Panc1 (cell line): ENCODE measurements at regions not wholly inside any gene's neighbourhood (a gene's known extent, or its start where the extent isn't known, plus 50 kb on each side); places are given as distances from the start of the nearest gene placed in this dataset.

Source experiments
- ATAC-seq: fragments of 200-7000 bp; cut with Tn5 transposase; 2 replicates; pipeline ENCODE4 v1.9.1; 2020; ENCODE audit warnings: mild to moderate bottlenecking, moderate library complexity
- BruUV-seq: library from RNA; stranded (reverse); fragments of 400-500 nt; replicated peaks from 2 replicates; lab custom pipeline; 2021; lab: Mats Ljungman, UMichigan
- CTCF ChIA-PET: fragments of 300-600 bp; sonication (Branson Sonifier 250); formaldehyde crosslinking; loops from one replicate; lab custom pipeline; 2022; ENCODE audit warnings: antibody characterized with exemption; lab: Charles Lee
- POLR2A ChIA-PET: fragments of 300-600 bp; sonication (Branson Sonifier 250); formaldehyde crosslinking; loops from one replicate; lab custom pipeline; 2022; ENCODE audit warnings: antibody characterized with exemption; lab: Charles Lee
- DNase-seq: peaks from one replicate; pipeline ENCODE4 v3.0.0-alpha.2; 2010; ENCODE audit warnings: low read depth, low spot score
- H3K27ac ChIP-seq: 2 replicates; pipeline ENCODE4 v1.5.1; 2011; ENCODE audit warnings: mild to moderate bottlenecking, low read length, inconsistent platforms
- H3K27me3 ChIP-seq: fragments of 200-500 bp; sonication (Bioruptor generic); 2 replicates; pipeline ENCODE4 v1.6.0; 2014; ENCODE audit warnings: low read length, inconsistent platforms; ENCODE audit not compliant: control insufficient read depth, insufficient read depth
- H3K36me3 ChIP-seq: fragments of 200-500 bp; sonication (Bioruptor generic); 2 replicates; pipeline ENCODE4 v1.5.1; 2014; ENCODE audit warnings: inconsistent platforms, mild to moderate bottlenecking, low read length, moderate library complexity; ENCODE audit not compliant: control insufficient read depth, insufficient read depth
- H3K4me1 ChIP-seq: 2 replicates; pipeline ENCODE4 v1.5.1; 2011; ENCODE audit warnings: inconsistent platforms, mild to moderate bottlenecking, low read length, moderate library complexity; ENCODE audit not compliant: control insufficient read depth, insufficient read depth
- H3K4me3 ChIP-seq, 2 experiments: 2 replicates each; pipeline ENCODE4 v1.5.1; 2011 to 2012; ENCODE audit warnings: low read depth in 2 of 2, low read length in 2 of 2, mild to moderate bottlenecking in 2 of 2, inconsistent platforms in 1 of 2, moderate library complexity in 1 of 2
- H3K9me3 ChIP-seq: fragments of 200-500 bp; sonication (Bioruptor generic); 2 replicates; pipeline ENCODE4 v1.5.1; 2014; ENCODE audit warnings: low read depth, mild to moderate bottlenecking, inconsistent platforms, low read length, moderate library complexity; ENCODE audit not compliant: control insufficient read depth, insufficient read depth
- POLR2AphosphoS5 ChIP-seq: IDR thresholded peaks from 2 replicates; pipeline ENCODE4 v1.6.1; 2012; ENCODE audit warnings: mild to moderate bottlenecking, low read depth, low read length, moderate library complexity
- SIN3A ChIP-seq: IDR thresholded peaks from 2 replicates; pipeline ENCODE4 v1.6.1; 2012; ENCODE audit warnings: low read depth, mild to moderate bottlenecking, low read length, moderate library complexity, borderline replicate concordance; ENCODE audit not compliant: insufficient read depth
- TCF7L2 ChIP-seq: IDR thresholded peaks from 2 replicates; pipeline ENCODE4 v1.6.1; 2011; ENCODE audit warnings: mild to moderate bottlenecking, low read depth, low read length, inconsistent platforms
- in situ Hi-C: cut with HindIII; loops from 2 replicates; pipeline ENCODE4 v1.10.0; 2016; ENCODE audit warnings: low sequenced_read_pairs, low pct_unique_long_range_greater_than_20kb
- intact Hi-C: fragments of 100-400 bp; cut with micrococcal nuclease; formaldehyde crosslinking; loops from one replicate; pipeline ENCODE4 v1.10.0; 2022; ENCODE audit not compliant: unreplicated experiment
- TF ChIP-seq, protein P1 (sequence below), 2 experiments: IDR thresholded peaks; 2 replicates each; pipeline ENCODE4 v1.6.1; 2011 to 2012; ENCODE audit warnings: low read depth in 2 of 2, control low read depth in 1 of 2, low read length in 1 of 2, mild to moderate bottlenecking in 1 of 2, moderate library complexity in 1 of 2; ENCODE audit not compliant: insufficient read depth in 1 of 2
- TF ChIP-seq, protein P2 (sequence below): fragments of 450-650 bp; IDR thresholded peaks from 2 replicates; pipeline ENCODE4 v1.5.1; 2017; ENCODE audit warnings: mild to moderate bottlenecking

DNA sequence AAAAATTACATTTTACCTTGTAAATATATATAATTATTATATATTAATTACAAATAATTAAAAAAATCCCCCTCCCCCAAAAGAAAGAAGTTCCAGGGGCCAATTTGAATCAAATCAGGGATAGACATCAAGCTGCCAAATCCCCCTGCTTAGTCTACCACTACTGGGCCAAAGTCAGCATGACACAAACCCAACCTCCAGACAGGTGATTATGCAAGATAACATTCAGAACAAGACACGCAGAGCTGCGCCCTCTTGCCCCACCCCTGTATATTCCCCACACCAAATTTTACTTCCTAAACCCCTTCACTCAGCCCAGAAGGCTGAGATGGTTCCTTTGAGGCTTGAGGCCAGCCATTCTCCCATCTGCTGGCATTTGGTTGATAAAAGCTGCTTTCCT is 2059.1 kb upstream of the CDH6 start:
- Histone ChIP-seq H3K27me3 (no peaks in the 10 kb centered on the region), H3K4me3 (no peak overlapping the region), H3K36me3 (no peaks in the 10 kb centered on the region), H3K4me1 (no peaks in the 10 kb centered on the region), H3K9me3 (no peaks in the 10 kb centered on the region), H3K27ac (no peak overlapping the region)
- CTCF ChIA-PET = no interaction called here
- no peak for DNase-seq
- in situ Hi-C loops (no loop called here), intact Hi-C loops (no loop called here)
- TF ChIP-seq SIN3A (no peak), POLR2AphosphoS5 (no peak), TCF7L2 (no peak)
- TF ChIP-seq, protein P1, sequence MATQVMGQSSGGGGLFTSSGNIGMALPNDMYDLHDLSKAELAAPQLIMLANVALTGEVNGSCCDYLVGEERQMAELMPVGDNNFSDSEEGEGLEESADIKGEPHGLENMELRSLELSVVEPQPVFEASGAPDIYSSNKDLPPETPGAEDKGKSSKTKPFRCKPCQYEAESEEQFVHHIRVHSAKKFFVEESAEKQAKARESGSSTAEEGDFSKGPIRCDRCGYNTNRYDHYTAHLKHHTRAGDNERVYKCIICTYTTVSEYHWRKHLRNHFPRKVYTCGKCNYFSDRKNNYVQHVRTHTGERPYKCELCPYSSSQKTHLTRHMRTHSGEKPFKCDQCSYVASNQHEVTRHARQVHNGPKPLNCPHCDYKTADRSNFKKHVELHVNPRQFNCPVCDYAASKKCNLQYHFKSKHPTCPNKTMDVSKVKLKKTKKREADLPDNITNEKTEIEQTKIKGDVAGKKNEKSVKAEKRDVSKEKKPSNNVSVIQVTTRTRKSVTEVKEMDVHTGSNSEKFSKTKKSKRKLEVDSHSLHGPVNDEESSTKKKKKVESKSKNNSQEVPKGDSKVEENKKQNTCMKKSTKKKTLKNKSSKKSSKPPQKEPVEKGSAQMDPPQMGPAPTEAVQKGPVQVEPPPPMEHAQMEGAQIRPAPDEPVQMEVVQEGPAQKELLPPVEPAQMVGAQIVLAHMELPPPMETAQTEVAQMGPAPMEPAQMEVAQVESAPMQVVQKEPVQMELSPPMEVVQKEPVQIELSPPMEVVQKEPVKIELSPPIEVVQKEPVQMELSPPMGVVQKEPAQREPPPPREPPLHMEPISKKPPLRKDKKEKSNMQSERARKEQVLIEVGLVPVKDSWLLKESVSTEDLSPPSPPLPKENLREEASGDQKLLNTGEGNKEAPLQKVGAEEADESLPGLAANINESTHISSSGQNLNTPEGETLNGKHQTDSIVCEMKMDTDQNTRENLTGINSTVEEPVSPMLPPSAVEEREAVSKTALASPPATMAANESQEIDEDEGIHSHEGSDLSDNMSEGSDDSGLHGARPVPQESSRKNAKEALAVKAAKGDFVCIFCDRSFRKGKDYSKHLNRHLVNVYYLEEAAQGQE (IDR thresholded peaks at IDR 0.05; ENCODE audit: insufficient read depth in 1 of 2, low read depth in 2 of 2, low read length in 1 of 2) = no peak
- TF ChIP-seq, protein P2, sequence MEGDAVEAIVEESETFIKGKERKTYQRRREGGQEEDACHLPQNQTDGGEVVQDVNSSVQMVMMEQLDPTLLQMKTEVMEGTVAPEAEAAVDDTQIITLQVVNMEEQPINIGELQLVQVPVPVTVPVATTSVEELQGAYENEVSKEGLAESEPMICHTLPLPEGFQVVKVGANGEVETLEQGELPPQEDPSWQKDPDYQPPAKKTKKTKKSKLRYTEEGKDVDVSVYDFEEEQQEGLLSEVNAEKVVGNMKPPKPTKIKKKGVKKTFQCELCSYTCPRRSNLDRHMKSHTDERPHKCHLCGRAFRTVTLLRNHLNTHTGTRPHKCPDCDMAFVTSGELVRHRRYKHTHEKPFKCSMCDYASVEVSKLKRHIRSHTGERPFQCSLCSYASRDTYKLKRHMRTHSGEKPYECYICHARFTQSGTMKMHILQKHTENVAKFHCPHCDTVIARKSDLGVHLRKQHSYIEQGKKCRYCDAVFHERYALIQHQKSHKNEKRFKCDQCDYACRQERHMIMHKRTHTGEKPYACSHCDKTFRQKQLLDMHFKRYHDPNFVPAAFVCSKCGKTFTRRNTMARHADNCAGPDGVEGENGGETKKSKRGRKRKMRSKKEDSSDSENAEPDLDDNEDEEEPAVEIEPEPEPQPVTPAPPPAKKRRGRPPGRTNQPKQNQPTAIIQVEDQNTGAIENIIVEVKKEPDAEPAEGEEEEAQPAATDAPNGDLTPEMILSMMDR = no peak
- no TSS peak for BruUV-seq
- POLR2A ChIA-PET = no interaction called here
- ATAC-seq = no peak

DNA sequence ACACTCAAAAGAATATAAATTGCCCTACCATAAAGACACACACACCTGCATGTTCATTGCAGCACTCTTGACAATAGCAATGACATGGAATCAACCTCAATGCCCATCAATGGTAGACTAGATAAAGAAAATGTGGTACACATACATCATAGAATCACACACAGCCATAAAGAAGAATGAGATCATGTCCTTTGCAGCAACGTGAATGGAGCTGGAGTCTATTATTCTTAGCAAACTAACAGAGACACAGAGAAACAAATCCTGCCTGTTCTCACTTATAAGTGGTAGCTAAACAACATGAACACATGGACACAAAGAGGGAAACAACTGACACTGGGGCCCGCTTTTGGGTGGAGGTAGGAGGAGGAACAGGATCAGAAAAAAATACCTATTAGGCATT is 2062.2 kb upstream of the CDH6 start:
- TF ChIP-seq SIN3A (no peak), TCF7L2 (no peak), POLR2AphosphoS5 (no peak)
- TF ChIP-seq, protein P1 (IDR thresholded peaks at IDR 0.05; ENCODE audit: insufficient read depth in 1 of 2, low read depth in 2 of 2, low read length in 1 of 2) = no peak
- TF ChIP-seq, protein P2 = no peak
- POLR2A ChIA-PET = no interaction called here
- H3K27me3 ChIP-seq = no peaks in the 10 kb centered on the region
- DNase-seq (no peak), ATAC-seq (no peak)
- CTCF ChIA-PET = no interaction called here
- no TSS peak for BruUV-seq
- no peak overlapping the region for H3K4me3 ChIP-seq
- H3K36me3 ChIP-seq = no peaks in the 10 kb centered on the region
- H3K9me3 ChIP-seq = no peaks in the 10 kb centered on the region
- no peaks in the 10 kb centered on the region for H3K4me1 ChIP-seq
- in situ Hi-C loops = no loop called here
- intact Hi-C loops = no loop called here
- H3K27ac ChIP-seq = no peak overlapping the region
